K562 (cell line): ENCODE measurements at regions not wholly inside any gene's neighbourhood (a gene's known extent, or its start where the extent isn't known, plus 50 kb on each side); places are given as distances from the start of the nearest gene placed in this dataset.

Source experiments
- ATAC-seq: fragments of 200-7000 bp; cut with Tn5 transposase; 3 replicates; pipeline ENCODE4 v1.9.1; 2020; ENCODE audit warnings: moderate library complexity
- BruUV-seq: library from RNA; stranded (reverse); fragments of 400-500 nt; replicated peaks from 2 replicates; lab custom pipeline; 2021; lab: Mats Ljungman, UMichigan
- CTCF ChIA-PET: fragments of 300-600 bp; formaldehyde crosslinking; extraction: SDS; loops from one replicate; lab custom pipeline; 2021; ENCODE audit warnings: low intra/inter-chr PET ratio; lab: Yijun Ruan, JAX
- POLR2A ChIA-PET: fragments of 300-600, 350-650 bp; sonication (Branson Sonifier 250); formaldehyde crosslinking; extraction: SDS; loops from one replicate; lab custom pipeline; 2021; ENCODE audit warnings: antibody characterized with exemption, inconsistent platforms; lab: Yijun Ruan, JAX
- DNase-seq, 4 experiments: peaks; one replicate each; pipeline versions ENCODE4 v3.0.0 to v3.0.0-alpha.2; 2011 to 2018; ENCODE audit warnings: low spot score in 3 of 4, mixed read lengths in 3 of 4; ENCODE audit errors: extremely low read depth in 1 of 4
- FAIRE-seq: peaks from 2 replicates; lab custom pipeline; 2011; peaks lifted over from hg19 to GRCh38; lab: Jason Lieb, UNC
- H2AFZ ChIP-seq: 2 replicates; pipeline ENCODE4 v1.6.0; 2011; ENCODE audit warnings: low read depth, low read length, control low read depth, inconsistent platforms
- H3K27ac ChIP-seq: fragments of 200-600 bp; 3 replicates; pipeline ENCODE4 v1.8.0; 2011; ENCODE audit warnings: low read depth, mild to moderate bottlenecking, control low read depth, inconsistent platforms, low read length, moderate library complexity, mixed read lengths; ENCODE audit errors: extremely low read depth
- H3K27me3 ChIP-seq, 2 experiments: fragments of 300-600 bp in 1 of 2; 2 replicates in 1 of 2; 3 replicates in 1 of 2; pipeline versions ENCODE4 v1.6.0 to v1.8.0; 2011; ENCODE audit warnings: inconsistent platforms in 2 of 2, low read length in 2 of 2, mild to moderate bottlenecking in 1 of 2, mixed read lengths in 1 of 2, moderate library complexity in 1 of 2; ENCODE audit not compliant: control insufficient read depth in 2 of 2, insufficient read depth in 2 of 2
- H3K36me3 ChIP-seq: fragments of 300-600 bp; 3 replicates; pipeline ENCODE4 v1.8.0; 2011; ENCODE audit warnings: mild to moderate bottlenecking, low read length, inconsistent platforms; ENCODE audit not compliant: control insufficient read depth, insufficient read depth
- H3K4me1 ChIP-seq, 2 experiments: fragments of 200-600 bp in 1 of 2; replicated peaks in 1 of 2; 2 replicates in 1 of 2; 3 replicates in 1 of 2; pipeline versions ENCODE4 v1.5.1 to v1.8.0; 2011; ENCODE audit warnings: inconsistent platforms in 2 of 2, low read length in 2 of 2, mild to moderate bottlenecking in 1 of 2, mixed read lengths in 1 of 2, moderate library complexity in 1 of 2; ENCODE audit not compliant: control insufficient read depth in 2 of 2, insufficient read depth in 2 of 2
- H3K4me2 ChIP-seq: 2 replicates; pipeline ENCODE4 v1.6.1; 2011; ENCODE audit warnings: low read length, control low read depth, inconsistent platforms, mixed read lengths; ENCODE audit not compliant: insufficient read depth
- H3K4me3 ChIP-seq: fragments of 200-600 bp; sonication (generic), shearing (Covaris generic); 2 replicates; pipeline ENCODE4 v1.5.1; 2016; ENCODE audit warnings: control low read depth, inconsistent platforms
- H3K79me2 ChIP-seq: fragments of 200-600 bp; 3 replicates; pipeline ENCODE4 v1.8.0; 2011; ENCODE audit warnings: low read length, inconsistent platforms; ENCODE audit not compliant: control insufficient read depth, insufficient read depth
- H3K9ac ChIP-seq, 2 experiments: 2 replicates each; pipeline versions ENCODE4 v1.6.0 to v1.6.1; 2011; ENCODE audit warnings: low read depth in 2 of 2, low read length in 2 of 2, control low read depth in 1 of 2, inconsistent platforms in 1 of 2, mild to moderate bottlenecking in 1 of 2, mixed read lengths in 1 of 2; ENCODE audit not compliant: insufficient read depth in 1 of 2
- H3K9me1 ChIP-seq: one replicate; pipeline ENCODE4 v1.6.0; 2011; ENCODE audit warnings: inconsistent platforms, mild to moderate bottlenecking, low read length, moderate library complexity; ENCODE audit not compliant: control insufficient read depth, insufficient read depth
- H3K9me3 ChIP-seq: replicated peaks from 2 replicates; pipeline ENCODE4 v1.5.1; 2011; ENCODE audit warnings: low read depth, low read length, inconsistent platforms; ENCODE audit not compliant: control insufficient read depth, insufficient read depth
- H4K20me1 ChIP-seq: replicated peaks from 2 replicates; pipeline ENCODE4 v1.6.1; 2011; ENCODE audit warnings: low read length, inconsistent platforms, mixed read lengths; ENCODE audit not compliant: control insufficient read depth, insufficient read depth
- BCL6 ChIP-seq: fragments of 250-450 bp; sonication (Bioruptor Pico); IDR thresholded peaks from 2 replicates; pipeline ENCODE4 v1.4.0; 2020
- BRD9 ChIP-seq: fragments of 450-650 bp; IDR thresholded peaks from 2 replicates; pipeline ENCODE4 v1.6.1; 2018; ENCODE audit warnings: low read depth; ENCODE audit not compliant: partially characterized antibody
- CCAR2 ChIP-seq: fragments of 200-400 bp; formaldehyde crosslinking; IDR thresholded peaks from 2 replicates; pipeline ENCODE4 v1.6.1; 2017; ENCODE audit warnings: mild to moderate bottlenecking, low read depth, low read length
- GATA2 ChIP-seq: sonication (generic); formaldehyde crosslinking; IDR thresholded peaks from 2 replicates; pipeline ENCODE4 v1.4.0; 2020; ENCODE audit warnings: mild to moderate bottlenecking, missing genetic modification reagents
- GTF2A2 ChIP-seq: IDR thresholded peaks from 2 replicates; pipeline ENCODE4 v1.6.1; 2016; ENCODE audit warnings: mild to moderate bottlenecking, missing genetic modification characterization, missing compliant biosample characterization
- HNRNPL ChIP-seq: fragments of 200-400 bp; formaldehyde crosslinking; IDR thresholded peaks from 2 replicates; pipeline ENCODE4 v1.6.1; 2017; ENCODE audit warnings: low read depth, mild to moderate bottlenecking, low read length
- LCOR ChIP-seq: sonication (generic); formaldehyde crosslinking; IDR thresholded peaks from 2 replicates; pipeline ENCODE4 v1.8.0; 2022; ENCODE audit warnings: mild to moderate bottlenecking, missing genetic modification reagents
- NFATC3 ChIP-seq: fragments of 450-650 bp; IDR thresholded peaks from 2 replicates; pipeline ENCODE4 v1.6.1; 2017; ENCODE audit warnings: mild to moderate bottlenecking
- NFE2L1 ChIP-seq: fragments of 450-650 bp; IDR thresholded peaks from 2 replicates; pipeline ENCODE4 v1.6.1; 2016; ENCODE audit warnings: missing genetic modification characterization, low read depth, mild to moderate bottlenecking, missing compliant biosample characterization, moderate library complexity, borderline replicate concordance
- RB1 ChIP-seq: fragments of 450-650 bp; IDR thresholded peaks from 2 replicates; pipeline ENCODE4 v1.6.1; 2017; ENCODE audit warnings: low read depth, mild to moderate bottlenecking
- RFX1 ChIP-seq: fragments of 450-650 bp; IDR thresholded peaks from 2 replicates; pipeline ENCODE4 v1.6.1; 2016; ENCODE audit warnings: mild to moderate bottlenecking, moderate library complexity
- SIN3B ChIP-seq: fragments of 450-650 bp; IDR thresholded peaks from 2 replicates; pipeline ENCODE4 v1.6.1; 2017; ENCODE audit warnings: low read depth, mild to moderate bottlenecking, moderate library complexity
- TRIM24 ChIP-seq, 2 experiments: fragments of 450-650 bp; IDR thresholded peaks; 2 replicates each; pipeline ENCODE4 v1.6.1; 2016
- ZFP36 ChIP-seq: fragments of 150-350 bp; IDR thresholded peaks from 2 replicates; pipeline ENCODE4 v1.6.1; 2018; ENCODE audit warnings: low read length, low read depth; ENCODE audit not compliant: partially characterized antibody
- ZSCAN32 ChIP-seq: fragments of 450-650 bp; formaldehyde crosslinking; IDR thresholded peaks from 2 replicates; pipeline ENCODE4 v1.4.0; 2020; ENCODE audit warnings: mild to moderate bottlenecking, moderate library complexity
- in situ Hi-C: fragments of 300-500 bp; cut with MboI; formaldehyde crosslinking; loops from 4 replicates; pipeline ENCODE4 v1.15.0; 2018; ENCODE audit warnings: inconsistent platforms, mixed read lengths
- intact Hi-C: fragments of 100-400 bp; cut with micrococcal nuclease; formaldehyde crosslinking; loops from 2 replicates; pipeline ENCODE4 v1.14.2; 2022
- TF ChIP-seq, protein P1 (sequence below): fragments of 450-650 bp; formaldehyde crosslinking; IDR thresholded peaks from 2 replicates; pipeline ENCODE4 v1.4.0; 2022; ENCODE audit warnings: missing genetic modification characterization
- TF ChIP-seq, protein P2 (sequence below): sonication (generic); formaldehyde crosslinking; IDR thresholded peaks from 2 replicates; pipeline ENCODE4 v1.8.0; 2023; ENCODE audit warnings: missing genetic modification reagents, mild to moderate bottlenecking, borderline replicate concordance
- TF ChIP-seq, protein P3 (sequence below): fragments of 250-450 bp; sonication (Bioruptor Pico); IDR thresholded peaks from 2 replicates; pipeline ENCODE4 v1.4.0; 2020

DNA sequence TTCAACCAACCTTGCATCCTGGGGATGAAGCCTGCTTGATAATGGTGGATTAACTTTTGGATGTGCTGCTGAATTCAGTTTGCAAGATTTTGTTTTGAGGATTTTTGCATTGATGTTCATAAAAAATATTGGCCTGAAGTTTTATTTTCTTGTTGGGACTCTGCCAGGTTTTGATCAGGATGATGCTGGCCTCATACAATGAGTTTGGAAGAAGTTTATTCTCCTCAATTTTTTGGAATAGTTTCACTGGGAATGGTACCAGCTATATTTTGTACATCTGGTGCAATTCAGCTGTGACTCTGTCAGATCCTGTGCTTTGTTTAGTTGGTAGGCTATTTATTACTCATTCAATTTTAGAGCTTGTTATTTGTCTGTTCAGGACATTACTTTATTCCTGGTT, 340.3 kb upstream of the TRAM1L1 start:
- FAIRE-seq (no peak), DNase-seq (no peak), ATAC-seq (no peak)
- H3K27me3 ChIP-seq: no peaks in the 10 kb centered on the region
- ChIA-PET CTCF (no interaction called here), POLR2A (interaction anchor here (0.9 kb wide), 1 partner anchor 19 kb away, joined by 4 read pairs; no protein-coding TSS in a partner anchor)
- no peak overlapping the region for H3K4me2 ChIP-seq
- no peaks in the 10 kb centered on the region for H3K9me1 ChIP-seq
- H3K27ac ChIP-seq: no peak overlapping the region
- in situ Hi-C loops: no loop called here
- no peaks in the 10 kb centered on the region for H3K79me2 ChIP-seq
- no peaks in the 10 kb centered on the region for H4K20me1 ChIP-seq
- TF ChIP-seq BRD9 (no peak), RFX1 (no peak), GTF2A2 (tag) (no peak), ZSCAN32 (CRISPR knock-in tag) (no peak), TRIM24 (IDR thresholded peaks at IDR 0.05) (no peak), BCL6 (CRISPR knock-in tag) (no peak), HNRNPL (no peak), ZFP36 (no peak), NFATC3 (no peak), RB1 (no peak), CCAR2 (no peak), NFE2L1 (tag) (no peak), LCOR (no peak), SIN3B (no peak), GATA2 (CRISPR knock-in tag) (no peak)
- TF ChIP-seq, protein P1, sequence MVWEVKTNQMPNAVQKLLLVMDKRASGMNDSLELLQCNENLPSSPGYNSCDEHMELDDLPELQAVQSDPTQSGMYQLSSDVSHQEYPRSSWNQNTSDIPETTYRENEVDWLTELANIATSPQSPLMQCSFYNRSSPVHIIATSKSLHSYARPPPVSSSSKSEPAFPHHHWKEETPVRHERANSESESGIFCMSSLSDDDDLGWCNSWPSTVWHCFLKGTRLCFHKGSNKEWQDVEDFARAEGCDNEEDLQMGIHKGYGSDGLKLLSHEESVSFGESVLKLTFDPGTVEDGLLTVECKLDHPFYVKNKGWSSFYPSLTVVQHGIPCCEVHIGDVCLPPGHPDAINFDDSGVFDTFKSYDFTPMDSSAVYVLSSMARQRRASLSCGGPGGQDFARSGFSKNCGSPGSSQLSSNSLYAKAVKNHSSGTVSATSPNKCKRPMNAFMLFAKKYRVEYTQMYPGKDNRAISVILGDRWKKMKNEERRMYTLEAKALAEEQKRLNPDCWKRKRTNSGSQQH (CRISPR knock-in tag): no peak
- TF ChIP-seq, protein P2, sequence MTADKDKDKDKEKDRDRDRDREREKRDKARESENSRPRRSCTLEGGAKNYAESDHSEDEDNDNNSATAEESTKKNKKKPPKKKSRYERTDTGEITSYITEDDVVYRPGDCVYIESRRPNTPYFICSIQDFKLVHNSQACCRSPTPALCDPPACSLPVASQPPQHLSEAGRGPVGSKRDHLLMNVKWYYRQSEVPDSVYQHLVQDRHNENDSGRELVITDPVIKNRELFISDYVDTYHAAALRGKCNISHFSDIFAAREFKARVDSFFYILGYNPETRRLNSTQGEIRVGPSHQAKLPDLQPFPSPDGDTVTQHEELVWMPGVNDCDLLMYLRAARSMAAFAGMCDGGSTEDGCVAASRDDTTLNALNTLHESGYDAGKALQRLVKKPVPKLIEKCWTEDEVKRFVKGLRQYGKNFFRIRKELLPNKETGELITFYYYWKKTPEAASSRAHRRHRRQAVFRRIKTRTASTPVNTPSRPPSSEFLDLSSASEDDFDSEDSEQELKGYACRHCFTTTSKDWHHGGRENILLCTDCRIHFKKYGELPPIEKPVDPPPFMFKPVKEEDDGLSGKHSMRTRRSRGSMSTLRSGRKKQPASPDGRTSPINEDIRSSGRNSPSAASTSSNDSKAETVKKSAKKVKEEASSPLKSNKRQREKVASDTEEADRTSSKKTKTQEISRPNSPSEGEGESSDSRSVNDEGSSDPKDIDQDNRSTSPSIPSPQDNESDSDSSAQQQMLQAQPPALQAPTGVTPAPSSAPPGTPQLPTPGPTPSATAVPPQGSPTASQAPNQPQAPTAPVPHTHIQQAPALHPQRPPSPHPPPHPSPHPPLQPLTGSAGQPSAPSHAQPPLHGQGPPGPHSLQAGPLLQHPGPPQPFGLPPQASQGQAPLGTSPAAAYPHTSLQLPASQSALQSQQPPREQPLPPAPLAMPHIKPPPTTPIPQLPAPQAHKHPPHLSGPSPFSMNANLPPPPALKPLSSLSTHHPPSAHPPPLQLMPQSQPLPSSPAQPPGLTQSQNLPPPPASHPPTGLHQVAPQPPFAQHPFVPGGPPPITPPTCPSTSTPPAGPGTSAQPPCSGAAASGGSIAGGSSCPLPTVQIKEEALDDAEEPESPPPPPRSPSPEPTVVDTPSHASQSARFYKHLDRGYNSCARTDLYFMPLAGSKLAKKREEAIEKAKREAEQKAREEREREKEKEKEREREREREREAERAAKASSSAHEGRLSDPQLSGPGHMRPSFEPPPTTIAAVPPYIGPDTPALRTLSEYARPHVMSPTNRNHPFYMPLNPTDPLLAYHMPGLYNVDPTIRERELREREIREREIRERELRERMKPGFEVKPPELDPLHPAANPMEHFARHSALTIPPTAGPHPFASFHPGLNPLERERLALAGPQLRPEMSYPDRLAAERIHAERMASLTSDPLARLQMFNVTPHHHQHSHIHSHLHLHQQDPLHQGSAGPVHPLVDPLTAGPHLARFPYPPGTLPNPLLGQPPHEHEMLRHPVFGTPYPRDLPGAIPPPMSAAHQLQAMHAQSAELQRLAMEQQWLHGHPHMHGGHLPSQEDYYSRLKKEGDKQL (CRISPR knock-in tag): no peak
- TF ChIP-seq, protein P3, sequence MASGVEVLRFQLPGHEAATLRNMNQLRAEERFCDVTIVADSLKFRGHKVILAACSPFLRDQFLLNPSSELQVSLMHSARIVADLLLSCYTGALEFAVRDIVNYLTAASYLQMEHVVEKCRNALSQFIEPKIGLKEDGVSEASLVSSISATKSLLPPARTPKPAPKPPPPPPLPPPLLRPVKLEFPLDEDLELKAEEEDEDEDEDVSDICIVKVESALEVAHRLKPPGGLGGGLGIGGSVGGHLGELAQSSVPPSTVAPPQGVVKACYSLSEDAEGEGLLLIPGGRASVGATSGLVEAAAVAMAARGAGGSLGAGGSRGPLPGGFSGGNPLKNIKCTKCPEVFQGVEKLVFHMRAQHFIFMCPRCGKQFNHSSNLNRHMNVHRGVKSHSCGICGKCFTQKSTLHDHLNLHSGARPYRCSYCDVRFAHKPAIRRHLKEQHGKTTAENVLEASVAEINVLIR: no peak
- BruUV-seq: no TSS peak
- no peaks in the 10 kb centered on the region; the same call in 1 of the 2 replicates for H3K9me3 ChIP-seq
- H3K9ac ChIP-seq: no peak overlapping the region
- H3K4me3 ChIP-seq: no peak overlapping the region
- H2AFZ ChIP-seq: no peak overlapping the region
- H3K4me1 ChIP-seq: no peaks in the 10 kb centered on the region
- H3K36me3 ChIP-seq: no peaks in the 10 kb centered on the region
- intact Hi-C loops: no loop called here
